Activated T-cell treated with anti-CD3 and anti-CD28 coated beads, Interleukin-2, amount 50 U/mL, for 48 hours (primary cell): ENCODE measurements at regions not wholly inside any gene's neighbourhood (a gene's known extent, or its start where the extent isn't known, plus 50 kb on each side); places are given as distances from the start of the nearest gene placed in this dataset.

Source experiments
- DNase-seq, 2 experiments: peaks; one replicate each; pipeline ENCODE4 v3.0.0-alpha.2; 2020

DNA sequence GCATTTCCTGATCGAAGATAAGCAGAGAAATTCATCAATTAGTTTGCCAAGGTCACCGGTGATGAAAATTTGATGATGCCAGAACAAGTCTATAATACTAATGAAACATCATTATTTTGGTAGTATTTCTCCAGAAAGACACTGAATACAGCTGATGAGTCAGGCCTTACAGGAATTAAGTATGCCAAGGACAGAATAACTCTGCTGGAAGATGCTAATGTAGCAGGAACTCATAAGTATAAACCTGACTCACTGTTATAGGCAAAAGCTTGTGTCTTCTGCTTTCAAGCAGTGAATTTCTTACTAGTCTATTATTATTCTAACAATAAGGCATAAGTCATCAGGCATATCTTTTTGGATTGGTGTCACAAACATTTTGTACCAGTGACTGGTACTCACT is 1825.1 kb upstream of the IGFBP7 start:
- DNase-seq, result no peak

DNA sequence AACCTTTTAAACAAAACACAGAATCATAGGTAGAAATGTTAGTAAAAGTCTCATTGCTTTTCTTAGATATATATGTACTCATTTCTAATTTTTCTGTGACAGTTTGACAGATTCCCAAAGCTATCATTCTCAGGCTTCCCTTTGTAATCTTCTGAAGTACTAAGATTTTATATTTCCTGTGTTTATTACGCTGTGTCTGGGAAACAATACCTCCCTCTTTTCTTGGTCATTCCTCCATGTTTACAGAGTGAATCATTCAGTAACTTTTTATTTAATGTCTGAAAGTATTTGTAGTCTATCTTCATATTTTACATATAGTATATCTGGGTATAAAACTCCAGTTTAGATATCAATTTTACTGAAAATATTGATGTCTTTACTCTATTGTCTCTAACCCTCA is 1826.3 kb upstream of the IGFBP7 start:
- no peak for DNase-seq

DNA sequence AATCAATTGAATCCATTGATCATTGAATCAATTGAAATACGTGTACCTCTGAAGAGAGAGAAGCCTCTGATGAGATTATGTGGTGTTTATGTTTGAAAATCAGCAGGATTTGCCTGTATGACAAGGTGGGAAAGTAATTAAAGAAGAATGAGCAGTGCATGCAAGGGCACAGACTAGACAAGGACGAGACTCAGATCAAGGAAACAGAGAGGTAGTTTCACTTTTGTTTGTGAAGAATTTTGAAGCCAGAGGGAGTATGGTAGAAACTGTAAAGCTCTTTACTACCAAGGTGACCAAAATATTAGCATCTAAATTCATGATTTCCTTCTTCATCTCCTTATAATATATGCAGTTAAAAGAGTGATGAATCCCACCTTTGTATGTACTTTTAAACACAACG is 1830.0 kb upstream of the IGFBP7 start:
- no peak for DNase-seq

DNA sequence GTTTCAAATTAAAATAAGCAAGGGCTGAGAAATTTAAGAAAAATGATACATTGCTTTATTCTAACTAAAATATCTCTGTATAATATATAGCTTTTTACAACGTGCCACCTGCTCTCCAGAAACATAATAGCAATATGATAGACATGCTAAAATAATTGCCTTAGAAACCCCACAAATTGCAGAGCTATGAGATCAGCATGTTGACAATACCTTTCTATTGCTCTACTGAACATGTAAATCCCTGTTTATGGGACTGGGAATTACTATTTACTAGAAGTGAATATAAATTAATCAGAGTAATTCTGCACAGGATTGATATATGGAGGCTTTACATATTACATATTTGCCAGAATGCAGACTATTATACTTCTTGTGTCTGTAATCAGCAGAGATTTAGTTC is 1831.1 kb upstream of the IGFBP7 start:
- DNase-seq, result no peak

DNA sequence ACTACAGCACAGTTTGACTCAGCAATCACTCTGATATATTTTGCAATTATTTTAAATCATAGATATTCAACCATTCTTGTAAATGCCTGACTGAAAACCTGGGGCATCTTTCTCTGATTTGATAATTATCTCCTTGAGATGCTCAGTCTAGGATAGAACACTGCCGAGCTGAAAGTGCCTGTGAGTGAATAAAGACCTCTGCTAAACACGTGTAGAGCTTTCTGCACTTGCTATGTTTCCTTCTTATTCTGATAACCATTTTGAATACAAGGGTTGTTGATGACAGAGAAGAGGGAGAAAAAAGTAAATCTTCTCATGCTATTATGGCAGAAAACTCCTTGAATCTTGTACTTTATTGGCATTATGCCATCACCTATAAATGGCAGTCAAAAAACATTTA is 1843.4 kb upstream of the IGFBP7 start:
- DNase-seq, result no peak

DNA sequence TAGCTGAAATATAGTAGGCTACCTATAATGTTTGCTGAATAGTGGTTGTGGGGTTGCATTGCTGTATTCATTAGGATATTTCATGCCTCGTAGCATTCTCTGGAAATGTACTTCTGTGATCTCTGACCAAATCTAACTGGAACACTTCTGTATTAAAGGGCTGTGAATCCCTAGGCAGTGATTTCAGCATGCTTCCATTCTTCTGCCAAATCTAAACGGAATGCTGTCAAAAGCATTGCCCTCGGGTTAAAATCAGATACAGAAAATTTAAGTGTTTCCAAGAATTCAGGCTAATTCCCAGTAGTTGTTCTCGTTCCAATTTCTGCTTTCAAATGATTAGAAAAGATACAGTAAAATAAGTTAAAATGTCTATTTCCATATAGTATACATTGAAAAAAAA is 1847.5 kb upstream of the IGFBP7 start:
- no peak for DNase-seq

DNA sequence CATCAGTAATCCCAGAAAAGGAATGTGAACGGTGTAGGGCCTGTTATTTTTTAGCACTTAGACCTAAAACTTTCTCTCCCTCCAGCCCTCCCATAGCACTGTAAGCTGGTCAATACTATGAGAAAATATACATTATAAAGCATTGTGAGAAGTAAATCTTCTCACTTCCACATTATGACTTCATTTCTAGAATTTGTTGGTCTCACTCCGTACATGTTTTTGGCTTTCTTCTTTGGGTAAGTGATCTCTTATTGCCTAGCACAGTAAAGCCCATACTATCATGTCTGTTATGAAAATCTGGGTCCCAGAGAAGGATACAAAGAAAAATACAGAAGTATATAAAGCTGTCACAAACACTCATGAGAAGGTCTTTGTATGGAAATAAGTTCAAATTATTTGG is 1851.1 kb upstream of the IGFBP7 start:
- DNase-seq, result no peak

DNA sequence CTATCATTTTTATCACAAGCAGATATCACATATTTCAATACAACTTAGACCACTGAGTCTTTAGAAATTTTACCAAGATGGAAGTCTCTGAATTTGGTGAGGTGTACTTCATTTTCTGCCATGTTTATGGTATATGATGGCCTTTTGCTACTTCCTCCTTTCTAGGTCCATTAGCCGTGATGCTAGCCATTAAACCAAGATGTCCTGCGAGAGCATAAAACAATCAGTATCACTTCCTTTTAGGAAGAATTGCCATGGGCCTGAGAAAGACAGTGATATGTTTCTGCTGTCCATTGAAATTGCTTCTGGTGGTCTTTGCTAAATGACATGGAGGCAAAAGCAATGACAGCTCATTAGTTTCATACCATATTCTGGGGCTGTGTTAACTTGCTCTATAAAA is 1851.7 kb upstream of the IGFBP7 start:
- DNase-seq, result no peak

DNA sequence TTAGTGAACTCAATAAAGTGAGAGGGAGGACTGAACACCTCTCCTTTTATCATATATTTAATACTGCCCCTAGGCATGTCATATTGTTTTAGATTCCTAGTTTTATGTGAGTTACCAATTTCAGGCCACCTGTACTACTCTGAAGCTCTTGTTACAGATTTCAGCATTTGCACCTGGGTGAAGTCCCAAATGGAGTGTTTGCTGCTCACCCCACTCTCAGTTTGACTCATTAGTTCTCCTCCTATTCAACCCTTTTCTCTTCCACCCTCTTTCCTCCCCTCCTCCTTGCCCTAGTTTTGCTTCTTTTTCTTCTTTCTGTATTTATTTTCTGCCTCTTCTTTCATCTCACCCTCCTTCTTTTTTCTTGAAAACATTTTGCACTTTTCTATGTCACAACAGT is 1852.2 kb upstream of the IGFBP7 start:
- DNase-seq, result no peak

DNA sequence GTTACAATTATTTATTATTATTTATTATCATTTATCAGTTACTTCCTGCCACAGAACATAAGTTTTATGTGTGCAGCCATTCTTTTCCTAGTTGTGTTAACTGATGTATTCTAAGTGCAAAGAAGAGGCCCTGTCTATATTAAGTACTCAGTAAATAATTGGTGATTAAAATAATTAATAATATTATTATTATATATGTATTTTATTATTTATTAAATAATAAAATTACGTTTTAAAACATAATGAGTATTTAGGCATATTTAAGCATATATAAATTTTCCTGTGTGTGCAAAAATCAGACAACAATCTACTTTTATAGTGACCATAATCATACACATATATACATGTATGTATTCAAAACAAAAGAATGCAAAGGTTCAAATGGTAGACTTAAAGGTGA is 1871.6 kb upstream of the IGFBP7 start:
- no peak for DNase-seq

DNA sequence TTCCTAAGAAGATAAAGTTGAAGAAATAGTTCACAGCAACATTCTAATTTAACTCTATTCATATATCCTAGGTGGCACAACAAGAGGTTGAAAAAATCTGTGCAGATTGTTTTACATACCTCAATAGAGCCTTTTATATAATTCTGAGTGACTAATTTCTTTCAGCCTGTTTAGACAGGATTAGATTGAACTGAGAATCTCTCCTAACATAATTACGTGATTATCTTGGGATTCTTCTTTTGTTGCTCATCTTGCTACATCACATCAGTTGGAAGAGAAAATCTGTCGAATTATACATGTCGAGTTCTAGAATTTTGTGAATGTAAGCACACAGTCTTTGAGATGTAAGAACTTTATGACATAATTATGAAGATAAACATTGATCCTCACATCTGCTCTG is 1873.7 kb upstream of the IGFBP7 start:
- no peak for DNase-seq

DNA sequence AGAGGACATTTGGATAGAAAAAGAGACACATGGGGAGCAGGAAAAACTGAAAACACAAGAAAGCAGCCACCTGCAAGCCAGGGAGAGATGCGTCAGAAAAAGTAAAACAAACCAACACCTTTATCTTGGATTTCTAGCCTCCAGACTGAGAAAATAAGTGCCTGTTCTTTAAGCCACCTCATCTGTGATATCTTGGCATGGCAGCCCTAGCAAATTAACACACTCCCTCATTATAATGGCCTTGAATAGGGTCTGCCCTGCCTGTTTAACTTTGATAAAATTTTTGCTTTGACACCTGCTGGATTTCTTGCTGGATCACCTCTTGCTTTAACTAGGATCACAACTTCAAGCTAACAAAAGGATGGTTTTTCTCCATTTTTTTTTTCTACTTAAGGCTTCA is 1892.0 kb upstream of the IGFBP7 start:
- no peak for DNase-seq

DNA sequence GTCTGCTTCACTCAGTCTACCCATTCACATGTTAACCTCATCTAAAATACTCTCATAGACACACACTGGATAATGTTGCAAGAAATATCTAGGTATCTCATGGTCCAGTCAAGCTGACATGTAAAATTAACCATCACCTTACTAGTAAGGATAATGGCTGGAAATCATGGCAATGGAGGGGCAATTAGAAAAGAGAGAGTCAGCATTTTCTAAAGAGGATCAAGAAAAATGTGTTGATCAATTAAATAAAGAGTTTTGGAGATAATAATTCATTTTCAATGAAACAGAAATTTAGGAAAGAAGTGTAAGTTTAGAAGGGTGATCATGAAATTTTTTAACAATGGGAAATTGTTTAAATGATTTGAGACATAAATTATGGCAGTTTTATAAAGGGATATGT is 1914.1 kb upstream of the IGFBP7 start:
- no peak for DNase-seq

DNA sequence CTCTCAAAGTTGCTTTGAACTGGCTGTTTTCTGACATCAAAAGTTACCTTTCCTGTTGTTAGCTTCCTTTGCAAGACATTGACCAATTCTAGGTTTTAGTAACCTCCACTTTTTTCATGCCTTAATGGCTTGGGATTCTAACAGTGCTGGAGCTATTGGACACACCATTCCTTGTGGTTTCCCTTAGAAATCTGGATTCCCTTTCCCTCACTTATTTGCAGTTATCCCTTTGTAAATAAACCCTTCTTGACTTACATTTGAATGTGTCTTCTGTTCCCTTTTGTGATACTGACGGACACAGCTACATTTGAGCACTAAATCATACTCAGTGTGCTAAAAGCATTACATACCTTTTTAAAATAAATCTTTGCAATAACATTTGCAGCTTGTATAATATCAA is 1927.6 kb upstream of the IGFBP7 start:
- no peak for DNase-seq

DNA sequence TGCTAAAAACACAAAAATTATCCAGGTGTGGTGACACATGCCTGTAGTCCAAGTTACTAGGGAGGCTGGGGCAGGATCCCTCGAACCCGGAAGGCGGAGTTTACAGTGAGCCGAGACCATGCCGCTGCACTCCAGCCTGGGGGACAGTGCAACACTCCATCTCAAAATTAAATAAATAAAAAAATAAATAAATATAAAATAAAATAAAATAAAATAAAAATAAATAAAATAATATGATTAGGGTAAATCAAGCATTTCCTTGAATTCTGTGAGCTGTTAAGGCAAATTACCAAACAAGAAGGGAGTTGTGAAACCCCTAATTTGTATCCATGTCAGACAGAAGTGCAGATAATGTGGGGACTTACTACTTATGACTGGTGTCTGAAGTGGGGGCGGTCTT is 1928.9 kb upstream of the IGFBP7 start:
- DNase-seq, result no peak

DNA sequence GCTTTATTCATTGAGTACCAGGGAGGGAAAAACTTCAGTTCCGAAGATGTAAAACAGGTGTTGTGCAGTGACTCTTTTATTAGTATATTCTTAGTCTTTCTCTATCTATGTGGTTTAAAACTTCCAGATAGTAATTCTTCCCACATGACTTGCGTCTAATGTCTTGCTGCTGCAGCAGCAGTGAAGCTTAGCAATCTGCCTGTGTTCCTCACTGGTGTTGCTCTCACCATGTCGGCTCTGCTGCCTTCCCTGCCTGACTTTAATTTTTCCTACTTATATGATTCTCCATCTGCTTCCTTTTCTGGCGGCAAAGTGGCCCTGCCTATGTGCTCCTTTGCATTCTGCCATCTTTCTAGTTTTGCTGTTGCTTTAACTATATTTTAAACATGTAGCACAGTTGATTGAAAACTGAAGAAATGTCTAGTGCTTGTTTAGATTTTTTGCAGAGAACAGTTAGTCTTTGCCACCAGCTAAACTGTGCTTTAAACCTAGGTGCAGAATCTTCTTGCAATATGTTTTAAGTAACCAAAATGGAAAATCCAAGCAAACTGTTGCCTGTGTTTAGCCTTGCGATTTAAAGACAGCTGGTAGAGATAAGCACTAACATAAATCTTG is 1934.2 kb upstream of the IGFBP7 start:
- no peak for DNase-seq

DNA sequence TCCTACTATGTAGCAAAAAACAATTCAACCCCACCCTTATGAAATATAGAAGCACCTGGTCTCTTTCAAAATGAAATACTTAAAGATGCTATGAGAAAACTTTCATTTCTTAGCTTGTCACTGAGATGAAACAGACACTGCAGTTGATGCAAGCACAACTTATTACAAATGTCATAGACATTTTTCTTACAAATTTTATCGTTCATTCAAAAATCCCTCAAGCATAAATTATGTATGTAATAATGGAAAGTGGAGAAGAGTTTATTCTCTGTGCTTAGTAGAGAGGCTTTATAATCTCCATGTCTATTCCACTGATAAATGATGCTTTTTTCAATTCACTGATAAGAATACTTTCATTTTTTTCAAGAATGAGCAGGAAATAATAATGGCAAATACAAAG is 1943.9 kb upstream of the IGFBP7 start:
- DNase-seq, result no peak

DNA sequence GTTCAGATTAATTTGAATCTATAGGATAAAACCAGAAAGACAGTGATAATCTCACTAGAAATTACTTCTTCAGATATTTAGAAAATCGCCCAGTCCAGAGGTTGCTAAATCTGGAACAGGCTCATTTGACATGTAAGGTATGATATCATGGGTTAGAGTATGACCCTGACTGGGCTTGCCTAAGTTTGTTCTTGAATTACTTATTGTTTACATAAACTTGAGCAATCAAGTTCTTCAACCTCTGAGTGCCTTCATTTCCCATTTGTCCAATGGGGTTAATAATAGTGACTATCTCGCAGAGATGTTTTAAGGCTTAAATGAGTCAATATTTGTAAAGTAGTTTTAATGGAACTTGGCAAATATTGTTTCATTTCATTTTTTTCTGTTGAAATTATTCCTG is 1947.6 kb upstream of the IGFBP7 start:
- no peak for DNase-seq

DNA sequence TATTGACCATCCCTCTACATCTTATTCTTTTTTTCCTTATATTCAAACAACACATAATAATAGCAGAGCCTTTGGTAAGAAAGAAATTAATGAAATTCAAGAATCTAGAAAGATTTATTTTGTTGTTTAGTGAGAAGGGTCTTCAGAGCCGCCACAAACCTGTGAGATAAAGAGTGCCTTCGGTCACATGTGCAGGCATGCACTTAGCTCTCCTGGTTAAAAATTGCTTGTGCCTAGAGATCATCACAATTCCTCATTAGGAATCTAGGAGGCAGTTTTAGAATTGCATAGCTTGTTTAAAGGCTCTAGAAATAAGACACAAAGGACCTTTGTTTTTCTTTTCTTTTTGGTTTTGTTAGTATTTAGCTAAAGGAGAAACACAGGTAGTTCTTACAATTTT is 1948.4 kb upstream of the IGFBP7 start:
- no peak for DNase-seq

DNA sequence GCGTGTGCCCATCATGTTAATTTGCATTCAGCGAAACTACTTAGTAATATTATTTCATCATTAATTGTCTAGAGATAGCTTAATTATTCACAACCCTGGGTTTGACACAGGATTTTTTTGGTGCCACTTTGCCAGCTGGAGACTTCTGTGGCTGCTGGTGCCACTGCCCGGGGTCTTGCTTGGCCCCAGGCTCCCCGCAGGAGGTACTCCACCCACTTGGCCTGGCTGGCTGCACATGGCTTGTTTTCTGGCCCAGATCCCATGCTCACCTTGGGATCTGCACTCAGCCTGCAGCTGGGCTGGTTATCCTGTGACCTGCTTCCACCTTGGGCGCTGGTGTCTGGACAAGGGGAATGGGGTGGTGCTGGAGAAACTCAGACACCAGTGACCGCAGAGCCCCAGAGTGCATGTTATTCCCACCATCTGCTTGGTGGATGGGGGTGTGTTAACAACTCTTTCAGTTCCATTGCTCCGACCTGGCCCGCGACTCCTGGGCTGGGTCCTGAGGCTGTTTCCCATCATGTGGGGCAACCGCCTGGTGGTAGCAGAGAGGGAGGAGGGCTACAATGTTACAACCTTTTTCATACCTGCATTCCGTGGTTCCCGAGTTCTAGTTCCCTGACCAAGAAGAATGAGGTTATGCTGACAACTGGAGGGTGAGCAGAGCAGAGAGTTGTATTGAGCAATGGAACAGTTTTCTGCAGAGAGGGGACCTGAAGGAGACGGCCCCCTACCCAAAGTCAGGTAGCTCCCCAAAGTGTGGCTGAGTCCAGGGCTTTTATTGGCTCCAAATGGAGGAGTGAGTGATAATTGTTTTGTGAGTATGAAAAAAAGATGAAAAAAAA is 1950.0 kb upstream of the IGFBP7 start:
- no peak for DNase-seq

DNA sequence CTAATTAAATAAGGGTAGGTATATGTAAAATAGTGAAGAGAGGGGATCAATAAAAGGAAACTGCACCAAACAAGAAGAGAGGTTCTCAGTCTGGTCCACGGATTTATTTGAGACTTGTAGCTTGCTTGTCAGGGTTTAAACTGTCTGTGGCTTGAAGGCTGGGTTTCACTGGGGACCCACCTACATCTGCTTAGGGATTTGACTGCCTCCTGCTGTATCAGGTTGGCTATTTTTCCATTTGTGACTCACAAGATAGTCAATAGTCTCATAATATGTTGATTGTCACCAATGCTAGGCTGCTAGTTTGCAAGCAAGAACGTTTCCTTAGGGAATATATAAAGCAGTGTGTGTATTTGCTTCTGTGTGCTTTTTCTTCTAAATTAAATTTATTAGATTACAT is 1950.7 kb upstream of the IGFBP7 start:
- no peak for DNase-seq

DNA sequence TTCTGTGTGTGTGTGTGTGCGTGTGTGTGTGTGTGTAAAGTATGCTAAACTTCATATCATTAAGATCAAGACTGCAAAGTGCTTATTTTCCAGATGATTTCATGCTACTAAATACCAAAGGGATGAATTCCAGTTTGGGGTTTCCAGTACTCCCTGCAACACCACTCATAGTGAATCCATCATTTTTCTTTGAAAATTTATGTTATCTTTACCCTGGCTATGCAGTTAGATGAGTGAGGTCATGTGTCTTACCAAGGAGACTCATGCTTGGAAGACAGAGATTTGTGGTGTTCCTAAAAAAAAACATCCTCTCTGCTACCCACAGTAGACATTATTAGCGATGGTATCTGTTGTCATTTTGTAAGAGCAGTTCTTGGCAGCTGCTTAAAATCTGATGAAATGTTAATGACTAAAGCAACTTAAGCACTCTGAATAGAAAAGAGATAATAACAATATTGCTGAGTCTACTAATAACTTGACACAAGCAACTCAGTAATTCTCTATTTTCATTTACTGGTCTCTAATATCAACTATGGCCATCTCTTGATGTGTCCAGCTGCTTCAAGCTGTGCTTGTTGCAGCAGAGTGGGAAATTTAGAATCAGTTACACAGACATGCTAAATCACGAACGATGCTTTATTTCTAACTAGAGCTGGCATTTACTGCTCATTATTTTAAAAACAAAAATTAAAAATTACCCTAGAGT is 1953.0 kb upstream of the IGFBP7 start:
- no peak for DNase-seq

DNA sequence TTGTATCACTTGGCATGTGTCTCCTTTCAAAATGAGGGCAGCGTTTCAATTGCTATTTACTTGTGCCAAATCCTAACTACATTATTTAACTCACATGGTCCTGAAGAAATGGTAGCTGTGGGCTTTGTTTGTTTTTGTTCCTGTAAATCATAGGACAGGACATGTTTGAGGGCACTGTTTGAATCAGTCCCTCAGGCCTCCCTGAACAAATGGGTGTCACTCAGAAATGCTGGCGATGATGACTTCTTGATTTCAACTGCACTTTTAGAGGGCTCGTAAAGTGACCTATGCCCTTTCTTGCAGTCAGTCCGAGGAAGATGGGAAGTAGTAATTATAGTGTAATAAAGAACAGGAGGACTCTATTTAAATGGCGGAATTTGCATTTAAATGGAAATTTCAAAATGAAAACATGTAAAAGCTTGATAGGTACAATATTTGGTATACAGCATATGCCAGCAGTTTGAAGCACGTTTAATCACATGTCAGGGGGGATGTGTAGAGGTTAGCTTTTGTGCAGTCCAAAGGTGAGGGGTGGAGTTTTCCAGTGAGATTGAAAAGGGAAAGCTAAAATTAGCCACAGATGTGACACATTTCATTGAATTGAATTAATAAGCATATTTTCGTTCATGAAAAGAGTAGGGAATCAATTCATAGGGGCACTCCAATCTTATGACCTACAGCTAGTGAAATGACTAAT is 1958.7 kb upstream of the IGFBP7 start:
- DNase-seq, result no peak

DNA sequence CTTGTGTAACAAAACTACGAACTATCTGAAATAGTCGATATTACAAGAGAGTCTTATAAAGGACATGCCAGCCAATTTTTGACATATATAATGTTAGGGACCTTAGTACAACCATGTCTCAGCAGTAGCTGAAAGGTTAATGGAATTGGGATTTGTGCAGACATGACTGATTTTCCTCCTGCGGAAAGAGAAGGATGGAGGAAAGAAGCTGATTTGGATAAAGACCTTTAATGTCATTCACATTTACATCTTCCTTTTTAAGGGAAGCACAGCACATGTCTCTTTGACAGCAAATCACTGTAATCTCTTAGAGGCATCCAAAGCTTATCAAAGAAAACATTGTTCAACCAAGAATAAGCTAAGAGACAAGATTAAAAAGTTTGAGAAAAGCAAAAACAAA is 1976.2 kb upstream of the IGFBP7 start:
- no peak for DNase-seq
